ENCODE measurements at regions not wholly inside any gene's neighbourhood (a gene's known extent, or its start where the extent isn't known, plus 50 kb on each side); places are given as distances from the start of the nearest gene placed in this dataset.

DNA sequence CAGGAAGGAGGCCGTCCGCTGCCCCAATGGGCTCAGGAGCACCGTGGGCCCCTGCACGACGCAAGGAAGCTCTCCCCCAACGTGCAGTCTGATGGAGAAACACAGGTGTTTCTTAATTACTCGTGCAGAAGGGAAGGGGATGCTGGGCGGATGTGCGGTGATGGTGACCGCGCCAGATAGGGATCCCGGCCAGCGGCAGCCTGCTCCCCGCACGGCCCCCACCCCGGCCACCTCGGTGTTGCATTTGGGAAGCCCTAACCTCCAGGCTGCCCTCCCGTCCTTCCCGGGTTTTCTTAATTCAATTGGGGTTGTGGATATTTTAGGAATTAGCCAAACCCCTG lies 254.4 kb downstream of the ZNF536 start:
- no peak for TF ChIP-seq FOXM1 (IDR thresholded peaks at IDR 0.05; ENCODE audit: borderline replicate concordance)
- no peak for TF ChIP-seq ELF4 (IDR thresholded peaks at IDR 0.05)
- TF ChIP-seq BHLHE40 (IDR thresholded peaks at IDR 0.05; ENCODE audit: borderline replicate concordance) = no peak

Measured in HEK293T (cell line).